ENCODE measurements at regions not wholly inside any gene's neighbourhood (a gene's known extent, or its start where the extent isn't known, plus 50 kb on each side); places are given as distances from the start of the nearest gene placed in this dataset.
"Not testable (repeated sequence)": the region's sequence is repeated elsewhere in the genome, so short reads cannot be mapped to it uniquely, and the experiment has no call there.

GRCh38 chr5:153296251-153296844, 194.1 kb upstream of the GRIA1 start:
- TF ChIP-seq, protein P1, sequence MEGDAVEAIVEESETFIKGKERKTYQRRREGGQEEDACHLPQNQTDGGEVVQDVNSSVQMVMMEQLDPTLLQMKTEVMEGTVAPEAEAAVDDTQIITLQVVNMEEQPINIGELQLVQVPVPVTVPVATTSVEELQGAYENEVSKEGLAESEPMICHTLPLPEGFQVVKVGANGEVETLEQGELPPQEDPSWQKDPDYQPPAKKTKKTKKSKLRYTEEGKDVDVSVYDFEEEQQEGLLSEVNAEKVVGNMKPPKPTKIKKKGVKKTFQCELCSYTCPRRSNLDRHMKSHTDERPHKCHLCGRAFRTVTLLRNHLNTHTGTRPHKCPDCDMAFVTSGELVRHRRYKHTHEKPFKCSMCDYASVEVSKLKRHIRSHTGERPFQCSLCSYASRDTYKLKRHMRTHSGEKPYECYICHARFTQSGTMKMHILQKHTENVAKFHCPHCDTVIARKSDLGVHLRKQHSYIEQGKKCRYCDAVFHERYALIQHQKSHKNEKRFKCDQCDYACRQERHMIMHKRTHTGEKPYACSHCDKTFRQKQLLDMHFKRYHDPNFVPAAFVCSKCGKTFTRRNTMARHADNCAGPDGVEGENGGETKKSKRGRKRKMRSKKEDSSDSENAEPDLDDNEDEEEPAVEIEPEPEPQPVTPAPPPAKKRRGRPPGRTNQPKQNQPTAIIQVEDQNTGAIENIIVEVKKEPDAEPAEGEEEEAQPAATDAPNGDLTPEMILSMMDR (IDR thresholded peaks at IDR 0.05) = not testable (repeated sequence)
- TF ChIP-seq POLR2A (IDR thresholded peaks at IDR 0.05) = not testable (repeated sequence)
